ENCODE measurements at regions not wholly inside any gene's neighbourhood (a gene's known extent, or its start where the extent isn't known, plus 50 kb on each side); places are given as distances from the start of the nearest gene placed in this dataset.
A peak's percentile ranks its signal among the peaks of the same experiment; 100 is the strongest.

DNA sequence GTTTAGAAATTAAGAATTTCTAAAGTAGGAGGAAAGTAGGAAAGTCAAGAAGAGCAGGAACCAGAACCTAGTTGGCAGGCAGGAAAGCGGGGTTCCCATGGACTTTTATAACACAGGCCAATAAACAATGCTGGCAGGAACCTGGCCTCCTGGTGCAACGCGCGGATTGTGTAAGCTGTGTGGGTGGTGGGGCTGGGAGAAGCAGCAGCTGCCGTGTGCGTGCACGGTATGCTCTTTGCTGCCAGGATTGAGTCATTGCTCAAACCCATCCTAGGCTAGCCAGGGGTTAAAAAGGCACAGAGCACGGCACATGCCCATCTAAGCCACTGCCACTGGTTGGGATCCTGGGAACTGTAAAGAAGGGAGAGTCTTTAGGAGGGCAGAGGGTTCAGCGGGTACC, 209.9 kb upstream of the RGMA start:
- no peaks in the 10 kb centered on the region for H3K9me3 ChIP-seq
- H3K4me1 ChIP-seq: no peaks in the 10 kb centered on the region
- peak overlapping the region in 1 of 2 donors; percentile 22 for H3K27ac ChIP-seq
- no peaks in the 10 kb centered on the region for H3K27me3 ChIP-seq
- DNase-seq: peak; percentile 74 to 81
- intact Hi-C loops (cut with DNase I; ENCODE audit: low total_unique reads): no loop called here
- no peak overlapping the region for H3K4me3 ChIP-seq
- no peaks in the 10 kb centered on the region for H3K36me3 ChIP-seq
- TF ChIP-seq, protein P1, sequence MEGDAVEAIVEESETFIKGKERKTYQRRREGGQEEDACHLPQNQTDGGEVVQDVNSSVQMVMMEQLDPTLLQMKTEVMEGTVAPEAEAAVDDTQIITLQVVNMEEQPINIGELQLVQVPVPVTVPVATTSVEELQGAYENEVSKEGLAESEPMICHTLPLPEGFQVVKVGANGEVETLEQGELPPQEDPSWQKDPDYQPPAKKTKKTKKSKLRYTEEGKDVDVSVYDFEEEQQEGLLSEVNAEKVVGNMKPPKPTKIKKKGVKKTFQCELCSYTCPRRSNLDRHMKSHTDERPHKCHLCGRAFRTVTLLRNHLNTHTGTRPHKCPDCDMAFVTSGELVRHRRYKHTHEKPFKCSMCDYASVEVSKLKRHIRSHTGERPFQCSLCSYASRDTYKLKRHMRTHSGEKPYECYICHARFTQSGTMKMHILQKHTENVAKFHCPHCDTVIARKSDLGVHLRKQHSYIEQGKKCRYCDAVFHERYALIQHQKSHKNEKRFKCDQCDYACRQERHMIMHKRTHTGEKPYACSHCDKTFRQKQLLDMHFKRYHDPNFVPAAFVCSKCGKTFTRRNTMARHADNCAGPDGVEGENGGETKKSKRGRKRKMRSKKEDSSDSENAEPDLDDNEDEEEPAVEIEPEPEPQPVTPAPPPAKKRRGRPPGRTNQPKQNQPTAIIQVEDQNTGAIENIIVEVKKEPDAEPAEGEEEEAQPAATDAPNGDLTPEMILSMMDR (IDR thresholded peaks at IDR 0.05): no peak
- no peak for TF ChIP-seq POLR2A (IDR thresholded peaks at IDR 0.05)

DNA sequence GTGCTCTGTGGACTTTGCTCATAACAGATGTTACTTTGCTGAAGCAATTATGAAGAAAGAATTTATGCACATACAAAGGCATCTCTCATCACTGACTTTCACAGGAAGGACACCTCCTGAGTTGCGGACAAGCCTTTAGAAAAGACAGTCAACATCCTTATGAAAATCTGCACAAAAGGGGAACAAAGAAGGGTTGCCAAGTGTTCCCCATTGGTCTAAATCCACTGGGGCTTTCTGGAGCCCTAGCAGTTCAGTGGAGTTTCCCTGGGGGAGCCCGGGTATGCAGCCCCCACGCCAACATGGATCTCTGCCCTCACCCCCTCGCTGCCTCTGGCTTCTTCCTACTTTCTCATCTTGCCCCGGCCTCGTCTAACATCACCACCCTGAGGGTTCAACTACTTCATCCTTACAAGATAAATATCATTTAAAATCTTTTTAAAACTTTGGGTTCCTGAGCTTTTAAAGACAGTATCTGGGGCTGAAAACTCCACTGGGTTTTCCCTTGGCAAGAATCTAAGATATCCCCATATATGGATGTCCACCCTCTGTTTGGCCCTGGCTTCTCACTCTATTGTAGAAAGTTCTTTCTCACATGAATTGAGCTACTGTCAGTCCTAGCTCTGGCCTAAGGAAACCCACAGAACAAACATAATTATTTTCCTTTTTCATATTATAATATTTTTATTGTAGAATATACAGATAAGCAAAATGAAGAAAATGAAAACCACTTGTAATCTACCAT, 207.9 kb upstream of the RGMA start:
- Histone ChIP-seq H3K36me3 (no peaks in the 10 kb centered on the region), H3K27ac (no peak overlapping the region), H3K4me1 (no peaks in the 10 kb centered on the region), H3K27me3 (no peaks in the 10 kb centered on the region), H3K4me3 (no peak overlapping the region), H3K9me3 (no peaks in the 10 kb centered on the region)
- DNase-seq: no peak
- intact Hi-C loops (cut with DNase I; ENCODE audit: low total_unique reads): no loop called here
- TF ChIP-seq, protein P1 (IDR thresholded peaks at IDR 0.05): no peak
- TF ChIP-seq POLR2A (IDR thresholded peaks at IDR 0.05): no peak

- Histone ChIP-seq H3K4me3 (no peak overlapping the region), H3K9me3 (no peaks in the 10 kb centered on the region), H3K27ac (no peak overlapping the region), H3K27me3 (no peaks in the 10 kb centered on the region), H3K36me3 (no peaks in the 10 kb centered on the region), H3K4me1 (no peaks in the 10 kb centered on the region)
- TF ChIP-seq POLR2A (IDR thresholded peaks at IDR 0.05): no peak
- TF ChIP-seq, protein P1 (IDR thresholded peaks at IDR 0.05): no peak
- intact Hi-C loops (cut with DNase I; ENCODE audit: low total_unique reads): no loop called here
- no peak for DNase-seq
Measured at GRCh38 chr15:93294896-93295295, 205.9 kb upstream of the RGMA start.

DNA sequence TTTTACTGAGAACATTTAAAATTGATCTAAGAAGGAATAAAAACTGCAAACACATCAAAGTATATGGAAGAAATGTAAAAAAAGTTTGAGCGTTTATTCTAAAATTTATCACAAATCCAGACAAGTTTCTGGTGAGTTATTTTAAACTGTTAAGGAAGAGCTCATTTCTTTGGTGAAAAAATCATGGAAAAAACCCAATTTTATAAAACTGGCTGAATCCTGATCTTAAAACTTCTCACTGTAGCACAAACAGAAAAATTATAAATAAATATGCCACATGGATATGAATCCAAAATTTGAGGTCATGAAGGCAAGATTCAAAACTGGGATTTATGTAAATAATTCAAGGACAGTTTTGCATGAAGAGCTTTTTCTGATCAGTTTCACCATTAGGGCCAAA, 205.1 kb upstream of the RGMA start:
- no peak overlapping the region for H3K27ac ChIP-seq
- DNase-seq: no peak
- H3K36me3 ChIP-seq: no peaks in the 10 kb centered on the region
- no peaks in the 10 kb centered on the region for H3K9me3 ChIP-seq
- TF ChIP-seq, protein P1 (IDR thresholded peaks at IDR 0.05): no peak
- no peak for TF ChIP-seq POLR2A (IDR thresholded peaks at IDR 0.05)
- intact Hi-C loops (cut with DNase I; ENCODE audit: low total_unique reads): no loop called here
- no peaks in the 10 kb centered on the region for H3K27me3 ChIP-seq
- no peaks in the 10 kb centered on the region for H3K4me1 ChIP-seq
- H3K4me3 ChIP-seq: no peak overlapping the region

DNA sequence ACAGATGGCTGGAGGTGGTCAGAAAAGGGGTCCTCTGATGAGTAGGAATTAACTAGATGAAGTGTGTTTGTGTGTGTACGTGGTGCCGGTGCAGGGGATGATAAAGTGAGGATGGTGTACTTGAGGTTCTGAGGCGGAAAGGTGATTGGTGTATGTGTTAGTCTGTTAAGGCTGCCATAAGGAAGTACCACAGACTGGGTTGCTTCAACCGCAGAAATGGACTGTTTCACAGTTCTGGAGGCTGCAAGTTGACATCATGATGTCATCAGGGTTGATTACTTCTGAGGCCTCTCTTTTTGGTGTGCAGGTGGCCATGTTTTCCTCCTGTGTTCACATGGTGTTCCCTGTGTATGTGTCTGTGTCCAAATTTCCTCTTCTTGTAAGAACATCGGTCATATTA, 202.4 kb upstream of the RGMA start:
- no peak for TF ChIP-seq POLR2A (IDR thresholded peaks at IDR 0.05)
- TF ChIP-seq, protein P1 (IDR thresholded peaks at IDR 0.05): no peak
- no peaks in the 10 kb centered on the region for H3K27me3 ChIP-seq
- intact Hi-C loops (cut with DNase I; ENCODE audit: low total_unique reads): no loop called here
- no peak overlapping the region for H3K4me3 ChIP-seq
- DNase-seq: no peak
- H3K4me1 ChIP-seq: no peaks in the 10 kb centered on the region
- no peak overlapping the region for H3K27ac ChIP-seq
- no peaks in the 10 kb centered on the region for H3K9me3 ChIP-seq
- H3K36me3 ChIP-seq: no peaks in the 10 kb centered on the region

Data from uterus (tissue), 3 donors.